ENCODE measurements at regions not wholly inside any gene's neighbourhood (a gene's known extent, or its start where the extent isn't known, plus 50 kb on each side); places are given as distances from the start of the nearest gene placed in this dataset.
"Not testable (repeated sequence)": the region's sequence is repeated elsewhere in the genome, so short reads cannot be mapped to it uniquely, and the experiment has no call there.

DNA sequence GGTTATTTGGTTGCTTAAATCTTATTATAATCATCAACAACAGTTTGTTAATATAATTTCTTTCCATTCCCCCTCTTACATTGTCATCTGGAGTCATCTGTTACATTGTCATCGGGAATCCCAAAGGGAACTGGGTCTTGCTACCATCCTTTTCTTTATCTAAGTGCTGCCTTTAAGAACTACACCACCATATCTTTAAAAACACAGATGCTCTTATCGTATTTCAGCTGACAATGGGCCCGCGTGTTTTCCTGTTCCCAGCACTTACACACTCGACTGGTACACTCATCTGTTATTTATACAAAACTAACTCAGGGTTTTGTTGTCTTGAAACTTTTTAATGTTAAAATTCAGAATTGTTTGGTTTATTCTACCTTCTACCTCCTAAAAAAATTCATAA lies 256.2 kb upstream of the MGMT start:
- 65% methylated on average over 5 of the region's 5 CpGs for WGBS
- no peaks in the 10 kb centered on the region for H3K4me1 ChIP-seq (ENCODE audit: insufficient read depth)
- no peak overlapping the region for H3K4me3 ChIP-seq (ENCODE audit: low read depth, low read length)
- no peak for DNase-seq (ENCODE audit: extremely low spot score)
- H3K27ac ChIP-seq (ENCODE audit: low read depth): no peak overlapping the region
- no peaks in the 10 kb centered on the region for H3K36me3 ChIP-seq (ENCODE audit: insufficient read depth)

GRCh38 chr10:129213256-129213655 lies 253.8 kb upstream of the MGMT start:
- no peaks in the 10 kb centered on the region for H3K36me3 ChIP-seq (ENCODE audit: insufficient read depth)
- no peak for DNase-seq (ENCODE audit: extremely low spot score)
- WGBS: 37% methylated on average over 1 of the region's 1 CpG
- H3K4me1 ChIP-seq (ENCODE audit: insufficient read depth): no peaks in the 10 kb centered on the region
- H3K4me3 ChIP-seq (ENCODE audit: low read depth, low read length): no peak overlapping the region
- H3K27ac ChIP-seq (ENCODE audit: low read depth): no peak overlapping the region

GRCh38 chr10:129213996-129214395 lies 253.0 kb upstream of the MGMT start:
- H3K27ac ChIP-seq (ENCODE audit: low read depth); H3K4me1 ChIP-seq (ENCODE audit: insufficient read depth); H3K4me3 ChIP-seq (ENCODE audit: low read depth, low read length); DNase-seq (ENCODE audit: extremely low spot score); H3K36me3 ChIP-seq (ENCODE audit: insufficient read depth): not testable (repeated sequence)
- 91% methylated on average over 5 of the region's 5 CpGs for WGBS

DNA sequence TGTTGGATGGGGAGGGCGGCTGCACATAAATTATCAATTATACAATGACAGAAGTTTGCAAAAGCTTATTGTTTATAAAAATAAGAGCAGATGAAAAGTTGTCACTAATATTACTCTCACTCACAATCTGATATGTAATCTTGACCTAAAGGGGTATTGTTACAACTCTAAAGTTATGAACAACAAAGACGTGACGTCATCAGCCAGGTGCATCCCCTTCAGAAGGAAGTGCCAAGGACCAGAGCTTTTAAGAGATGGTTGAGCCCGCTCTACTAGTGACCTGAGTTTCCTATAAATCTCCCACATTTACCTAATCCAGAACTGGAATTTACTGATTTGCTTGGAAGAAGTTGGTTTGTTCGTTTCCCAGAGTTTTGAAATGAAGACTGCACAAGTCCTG lies 247.7 kb upstream of the MGMT start:
- Histone ChIP-seq H3K4me3 (ENCODE audit: low read depth, low read length) (no peak overlapping the region), H3K27ac (ENCODE audit: low read depth) (no peak overlapping the region), H3K36me3 (ENCODE audit: insufficient read depth) (no peaks in the 10 kb centered on the region), H3K4me1 (ENCODE audit: insufficient read depth) (no peaks in the 10 kb centered on the region)
- 77% methylated on average over 5 of the region's 5 CpGs for WGBS
- DNase-seq (ENCODE audit: extremely low spot score): no peak

DNA sequence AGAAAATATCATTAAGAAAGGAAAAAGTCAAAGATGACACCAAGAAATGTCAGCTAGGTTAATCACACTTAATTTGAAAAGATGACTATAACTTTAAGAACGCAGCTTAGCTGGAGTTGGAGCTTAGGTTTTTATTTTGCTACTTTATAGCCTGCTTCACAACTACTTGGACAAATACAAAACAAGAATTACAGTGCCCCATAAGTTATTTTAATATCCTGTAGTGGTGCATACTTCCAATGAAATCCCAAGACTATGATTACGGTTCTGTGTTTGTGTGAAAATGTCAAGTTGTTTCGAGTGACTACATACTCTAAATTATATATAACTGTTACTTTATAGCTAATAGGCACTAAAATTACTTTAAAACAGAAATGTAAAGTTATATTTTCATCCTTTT lies 244.6 kb upstream of the MGMT start:
- H3K27ac ChIP-seq (ENCODE audit: low read depth): no peak overlapping the region
- DNase-seq (ENCODE audit: extremely low spot score): no peak
- H3K36me3 ChIP-seq (ENCODE audit: insufficient read depth): no peaks in the 10 kb centered on the region
- no peaks in the 10 kb centered on the region for H3K4me1 ChIP-seq (ENCODE audit: insufficient read depth)
- WGBS: 59% methylated on average over 3 of the region's 3 CpGs
- no peak overlapping the region for H3K4me3 ChIP-seq (ENCODE audit: low read depth, low read length)

DNA sequence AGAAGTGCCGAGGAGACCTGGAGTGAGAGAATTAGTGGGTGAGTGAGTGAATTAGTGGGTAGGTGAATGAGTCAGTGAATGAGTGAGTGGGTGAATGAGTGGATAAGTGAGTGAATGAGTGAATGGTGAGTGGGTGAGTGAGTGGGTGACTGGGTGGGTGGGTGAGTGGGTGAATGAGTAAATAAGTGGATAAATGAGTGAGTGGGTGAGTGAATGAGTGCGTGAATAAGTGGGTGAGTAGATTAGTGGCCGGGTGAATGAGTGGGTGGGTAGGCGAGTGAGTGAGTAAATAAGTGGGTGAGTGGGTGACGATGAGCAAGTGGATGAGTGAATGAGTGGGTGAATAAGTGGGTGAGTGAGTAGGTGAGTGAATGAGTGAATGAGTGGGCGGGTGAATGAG lies 243.7 kb upstream of the MGMT start:
- Histone ChIP-seq H3K27ac (ENCODE audit: low read depth) (no peak overlapping the region), H3K4me3 (ENCODE audit: low read depth, low read length) (no peak overlapping the region), H3K4me1 (ENCODE audit: insufficient read depth) (no peaks in the 10 kb centered on the region), H3K36me3 (ENCODE audit: insufficient read depth) (no peaks in the 10 kb centered on the region)
- WGBS: 88% methylated on average over 6 of the region's 6 CpGs
- no peak for DNase-seq (ENCODE audit: extremely low spot score)

GRCh38 chr10:129224065-129224464 lies 243.0 kb upstream of the MGMT start:
- WGBS: 89% methylated on average over 4 of the region's 4 CpGs
- no peak overlapping the region for H3K4me3 ChIP-seq (ENCODE audit: low read depth, low read length)
- no peak overlapping the region for H3K27ac ChIP-seq (ENCODE audit: low read depth)
- DNase-seq (ENCODE audit: extremely low spot score): no peak
- no peaks in the 10 kb centered on the region for H3K36me3 ChIP-seq (ENCODE audit: insufficient read depth)
- no peaks in the 10 kb centered on the region for H3K4me1 ChIP-seq (ENCODE audit: insufficient read depth)

- 96% methylated on average over 9 of the region's 9 CpGs for WGBS
- Histone ChIP-seq H3K36me3 (ENCODE audit: insufficient read depth) (no peaks in the 10 kb centered on the region), H3K27ac (ENCODE audit: low read depth) (no peak overlapping the region), H3K4me3 (ENCODE audit: low read depth, low read length) (no peak overlapping the region), H3K4me1 (ENCODE audit: insufficient read depth) (no peaks in the 10 kb centered on the region)
- DNase-seq (ENCODE audit: extremely low spot score): no peak
Observed at GRCh38 chr10:129231821-129232220, 235.2 kb upstream of the MGMT start.

DNA sequence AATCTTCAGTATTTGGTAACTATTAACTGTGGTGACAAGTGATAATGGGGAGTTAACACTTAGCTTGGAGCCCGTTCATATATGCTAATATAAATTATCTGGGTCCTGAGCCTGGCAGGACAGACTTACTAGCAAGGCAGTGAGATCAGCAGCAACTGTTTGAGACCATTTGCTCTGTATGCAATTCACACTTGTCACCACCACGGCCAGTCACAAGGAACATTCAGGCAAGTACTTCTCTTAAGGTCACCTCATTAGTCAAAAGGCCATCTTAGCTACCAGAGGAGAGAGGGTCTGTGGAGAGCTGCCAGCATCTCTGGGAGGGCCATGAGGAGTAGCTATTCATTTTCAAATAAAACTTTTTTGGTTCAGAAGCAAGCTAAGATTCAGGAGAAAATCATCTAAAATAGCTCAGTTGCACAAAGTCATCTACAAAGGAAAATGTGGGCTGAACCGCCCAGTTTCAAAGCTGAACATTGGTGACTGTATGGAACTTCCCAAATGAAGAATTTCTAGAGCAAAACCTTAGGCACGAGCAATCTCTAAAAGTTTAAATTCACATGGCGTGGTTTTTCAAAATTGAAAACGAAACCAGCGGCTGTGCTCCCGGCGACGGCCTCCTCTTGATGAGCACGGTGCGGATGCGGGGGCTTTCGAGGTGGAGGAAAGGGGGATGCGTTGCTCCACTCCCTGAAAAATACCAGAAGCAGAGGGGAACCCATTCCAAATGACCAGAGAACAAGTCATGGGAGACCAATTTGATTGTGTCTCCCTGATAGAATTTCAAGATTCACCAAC lies 233.5 kb upstream of the MGMT start:
- H3K4me1 ChIP-seq (ENCODE audit: insufficient read depth): no peaks in the 10 kb centered on the region
- H3K4me3 ChIP-seq (ENCODE audit: low read depth, low read length): no peak overlapping the region
- WGBS: 88% methylated on average over 15 of the region's 15 CpGs
- H3K27ac ChIP-seq (ENCODE audit: low read depth): no peak overlapping the region
- no peaks in the 10 kb centered on the region for H3K36me3 ChIP-seq (ENCODE audit: insufficient read depth)
- no peak for DNase-seq (ENCODE audit: extremely low spot score)

- no peak for DNase-seq (ENCODE audit: extremely low spot score)
- no peak overlapping the region for H3K27ac ChIP-seq (ENCODE audit: low read depth)
- no peaks in the 10 kb centered on the region for H3K4me1 ChIP-seq (ENCODE audit: insufficient read depth)
- WGBS: 91% methylated on average over 17 of the region's 17 CpGs
- no peaks in the 10 kb centered on the region for H3K36me3 ChIP-seq (ENCODE audit: insufficient read depth)
- no peak overlapping the region for H3K4me3 ChIP-seq (ENCODE audit: low read depth, low read length)
Observed at GRCh38 chr10:129236274-129236691, 230.8 kb upstream of the MGMT start.

- WGBS: 85% methylated on average over 14 of the region's 14 CpGs
- DNase-seq (ENCODE audit: extremely low spot score): no peak
- no peak overlapping the region for H3K27ac ChIP-seq (ENCODE audit: low read depth)
- H3K4me3 ChIP-seq (ENCODE audit: low read depth, low read length): no peak overlapping the region
- H3K36me3 ChIP-seq (ENCODE audit: insufficient read depth): no peaks in the 10 kb centered on the region
- no peaks in the 10 kb centered on the region for H3K4me1 ChIP-seq (ENCODE audit: insufficient read depth)
Observed at GRCh38 chr10:129241461-129241860, 225.6 kb upstream of the MGMT start.

DNA sequence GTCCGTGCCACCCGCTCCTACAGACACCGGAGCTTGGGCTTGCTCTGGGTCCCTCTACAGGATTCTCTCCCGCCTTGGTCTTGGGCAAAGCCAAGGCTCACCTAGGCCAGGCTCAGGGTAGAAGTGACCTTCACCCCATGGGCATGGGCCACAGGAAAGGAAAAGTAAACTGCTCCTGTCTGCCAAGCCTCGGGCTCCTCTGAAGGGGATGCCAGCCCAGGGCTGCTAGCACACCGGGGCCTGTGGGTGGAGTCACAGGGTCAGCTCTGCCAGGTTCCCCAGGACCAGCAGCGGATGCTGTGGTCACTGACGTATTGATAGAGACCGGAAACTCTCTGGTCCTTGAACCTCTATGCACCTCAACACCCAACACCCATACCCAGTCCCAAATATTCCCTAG lies 222.7 kb upstream of the MGMT start:
- WGBS: 92% methylated on average over 9 of the region's 9 CpGs
- Histone ChIP-seq H3K4me3 (ENCODE audit: low read depth, low read length) (no peak overlapping the region), H3K36me3 (ENCODE audit: insufficient read depth) (no peaks in the 10 kb centered on the region), H3K4me1 (ENCODE audit: insufficient read depth) (no peaks in the 10 kb centered on the region), H3K27ac (ENCODE audit: low read depth) (no peak overlapping the region)
- no peak for DNase-seq (ENCODE audit: extremely low spot score)

DNA sequence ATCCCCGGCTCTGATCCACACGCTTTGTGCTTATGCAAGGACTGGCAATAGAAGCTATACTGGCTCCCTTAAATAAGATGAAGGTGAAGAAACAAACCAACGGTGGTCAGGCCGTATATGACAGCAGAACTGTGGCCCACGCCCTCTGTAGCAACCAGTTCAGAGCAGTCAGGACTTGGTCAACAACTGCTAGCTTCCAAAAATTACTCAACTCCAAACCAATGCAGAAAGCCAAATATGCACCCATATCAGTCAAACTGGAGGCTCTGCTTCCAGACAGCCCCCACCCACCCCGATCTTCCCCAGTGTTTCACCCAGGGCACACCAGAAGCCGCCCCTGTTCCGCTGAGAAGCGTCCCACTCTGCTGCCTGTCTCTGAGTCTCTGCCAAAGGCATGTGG lies 222.3 kb upstream of the MGMT start:
- H3K4me1 ChIP-seq (ENCODE audit: insufficient read depth): no peaks in the 10 kb centered on the region
- no peak overlapping the region for H3K4me3 ChIP-seq (ENCODE audit: low read depth, low read length)
- H3K27ac ChIP-seq (ENCODE audit: low read depth): no peak overlapping the region
- DNase-seq (ENCODE audit: extremely low spot score): no peak
- no peaks in the 10 kb centered on the region for H3K36me3 ChIP-seq (ENCODE audit: insufficient read depth)
- WGBS: 84% methylated on average over 9 of the region's 9 CpGs

DNA sequence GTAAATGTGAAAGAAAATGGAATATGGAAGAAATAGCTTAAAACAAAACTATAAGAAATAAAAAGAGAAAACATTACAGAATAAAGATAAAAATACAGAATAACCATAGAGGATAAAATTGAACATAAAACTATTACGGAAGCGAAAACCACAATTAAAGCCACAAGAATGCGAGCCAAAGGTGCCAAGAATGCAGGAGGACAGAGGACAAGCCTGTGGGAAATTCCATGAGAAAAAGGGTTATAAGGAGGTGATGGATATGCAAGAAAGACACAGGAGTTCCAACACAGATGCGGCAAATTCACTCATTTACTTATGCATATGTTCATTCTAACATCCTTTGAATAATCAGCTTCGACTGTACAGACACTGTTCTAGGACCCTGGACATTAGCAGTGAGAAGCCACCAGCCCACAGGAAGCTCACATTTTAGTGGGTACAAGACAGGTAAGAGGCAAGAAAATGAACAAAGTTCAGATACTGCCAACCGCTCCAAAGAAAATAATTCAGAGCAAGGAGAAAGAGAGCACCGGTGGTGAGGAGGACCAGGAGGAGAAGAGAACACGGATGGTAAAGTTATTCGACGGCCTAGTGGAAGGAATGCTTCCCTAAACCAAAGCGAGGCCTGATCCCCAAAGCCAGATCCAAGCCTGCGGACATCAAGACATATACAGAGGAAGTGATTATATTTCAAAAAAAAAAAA lies 213.7 kb upstream of the MGMT start:
- H3K36me3 ChIP-seq (ENCODE audit: insufficient read depth): no peaks in the 10 kb centered on the region
- H3K4me3 ChIP-seq (ENCODE audit: low read depth, low read length): no peak overlapping the region
- no peak for DNase-seq (ENCODE audit: extremely low spot score)
- H3K4me1 ChIP-seq (ENCODE audit: insufficient read depth): no peaks in the 10 kb centered on the region
- no peak overlapping the region for H3K27ac ChIP-seq (ENCODE audit: low read depth)
- 86% methylated on average over 12 of the region's 12 CpGs for WGBS
